IMR-90 (cell line): ENCODE measurements at regions not wholly inside any gene's neighbourhood (a gene's known extent, or its start where the extent isn't known, plus 50 kb on each side); places are given as distances from the start of the nearest gene placed in this dataset.

Source experiments
- ATAC-seq: fragments of 200-7000 bp; cut with Tn5 transposase; 2 replicates; pipeline ENCODE4 v1.9.1; 2020; ENCODE audit warnings: low read depth, mild to moderate bottlenecking, moderate library complexity
- BruUV-seq: library from RNA; stranded (reverse); fragments of 400-500 nt; replicated peaks from 2 replicates; lab custom pipeline; 2021; lab: Mats Ljungman, UMichigan
- CTCF ChIA-PET: fragments of 300-600 bp; formaldehyde crosslinking; extraction: SDS; loops from one replicate; lab custom pipeline; 2021; ENCODE audit warnings: antibody characterized with exemption; lab: Yijun Ruan, JAX
- POLR2A ChIA-PET: fragments of 300-600 bp; sonication (Branson Sonifier 250); formaldehyde crosslinking; loops from one replicate; lab custom pipeline; 2022; ENCODE audit warnings: antibody characterized with exemption; ENCODE audit not compliant: unreplicated experiment; lab: Charles Lee
- DNase-seq: peaks from one replicate; pipeline ENCODE4 v3.0.0; 2013
- H2AFZ ChIP-seq: replicated peaks from 2 replicates; pipeline ENCODE3; 2013; ENCODE audit warnings: low read length, mild to moderate bottlenecking; ENCODE audit not compliant: poor library complexity
- H2AK5ac ChIP-seq: 2 replicates; pipeline ENCODE4 v1.6.1; 2013; ENCODE audit warnings: low read depth, low read length, inconsistent platforms
- H2AK9ac ChIP-seq: replicated peaks from 2 replicates; pipeline ENCODE3; 2013; ENCODE audit warnings: mild to moderate bottlenecking, low read depth, low read length, moderate library complexity; ENCODE audit not compliant: poor library complexity
- H2BK120ac ChIP-seq: 2 replicates; pipeline ENCODE4 v1.6.1; 2013; ENCODE audit warnings: low read depth, low read length, inconsistent platforms
- H2BK15ac ChIP-seq: 3 replicates; pipeline ENCODE4 v1.6.1; 2013; ENCODE audit warnings: low read depth, low read length, inconsistent platforms
- H2BK20ac ChIP-seq: 2 replicates; pipeline ENCODE4 v1.6.1; 2013; ENCODE audit warnings: low read depth, mild to moderate bottlenecking, inconsistent platforms, low read length, moderate library complexity
- H2BK5ac ChIP-seq: 2 replicates; pipeline ENCODE4 v1.6.1; 2013; ENCODE audit warnings: mild to moderate bottlenecking, low read depth, low read length, inconsistent platforms; ENCODE audit not compliant: poor library complexity, severe bottlenecking
- H3K14ac ChIP-seq: replicated peaks from 2 replicates; pipeline ENCODE4 v1.6.1; 2013; ENCODE audit warnings: low read depth, low read length, inconsistent platforms
- H3K18ac ChIP-seq: 2 replicates; pipeline ENCODE4 v1.6.1; 2013; ENCODE audit warnings: low read depth, low read length, control low read depth
- H3K23ac ChIP-seq: 2 replicates; pipeline ENCODE4 v1.6.1; 2013; ENCODE audit warnings: low read depth, low read length, inconsistent platforms
- H3K27ac ChIP-seq: 2 replicates; pipeline ENCODE4 v1.5.1; 2013; ENCODE audit warnings: mild to moderate bottlenecking, control low read depth, low read length; ENCODE audit not compliant: insufficient read depth
- H3K27me3 ChIP-seq: 2 replicates; pipeline ENCODE4 v1.6.1; 2013; ENCODE audit warnings: low read length; ENCODE audit not compliant: control insufficient read depth, insufficient read depth
- H3K36me3 ChIP-seq: 2 replicates; pipeline ENCODE4 v1.6.1; 2013; ENCODE audit warnings: low read length, mixed read lengths; ENCODE audit not compliant: control insufficient read depth, insufficient read depth
- H3K4ac ChIP-seq: 2 replicates; pipeline ENCODE4 v1.6.1; 2013; ENCODE audit warnings: low read depth, low read length, inconsistent platforms
- H3K4me1 ChIP-seq: 2 replicates; pipeline ENCODE4 v1.6.1; 2013; ENCODE audit warnings: low read length, mixed read lengths; ENCODE audit not compliant: control insufficient read depth, insufficient read depth
- H3K4me2 ChIP-seq: 2 replicates; pipeline ENCODE4 v1.6.1; 2013; ENCODE audit warnings: low read depth, mild to moderate bottlenecking, control low read depth, low read length, moderate library complexity
- H3K4me3 ChIP-seq: 2 replicates; pipeline ENCODE4 v1.5.1; 2013; ENCODE audit warnings: low read depth, mild to moderate bottlenecking, control low read depth, low read length, moderate library complexity; ENCODE audit not compliant: insufficient read depth
- H3K56ac ChIP-seq: 2 replicates; pipeline ENCODE4 v1.6.1; 2013; ENCODE audit warnings: low read length, inconsistent platforms; ENCODE audit not compliant: insufficient read depth; ENCODE audit errors: extremely low read depth
- H3K79me1 ChIP-seq, 2 experiments: 2 replicates each; pipeline ENCODE4 v1.6.1; 2013; ENCODE audit warnings: low read length in 2 of 2, inconsistent platforms in 1 of 2, low read depth in 1 of 2
- H3K9ac ChIP-seq: 2 replicates; pipeline ENCODE4 v1.6.1; 2013; ENCODE audit warnings: low read depth, low read length, control low read depth
- H3K9me1 ChIP-seq: 2 replicates; pipeline ENCODE4 v1.6.1; 2013; ENCODE audit warnings: low read length, inconsistent platforms; ENCODE audit not compliant: insufficient read depth
- H3K9me3 ChIP-seq: 2 replicates; pipeline ENCODE4 v1.6.1; 2013; ENCODE audit warnings: low read length; ENCODE audit not compliant: control insufficient read depth, insufficient read depth
- H4K20me1 ChIP-seq: 2 replicates; pipeline ENCODE4 v1.6.1; 2013; ENCODE audit warnings: low read length, inconsistent platforms; ENCODE audit not compliant: insufficient read depth
- H4K5ac ChIP-seq: 2 replicates; pipeline ENCODE4 v1.6.1; 2013; ENCODE audit warnings: mild to moderate bottlenecking, low read depth, low read length, control low read depth
- H4K8ac ChIP-seq, 2 experiments: 2 replicates each; pipeline ENCODE4 v1.6.1; 2013; ENCODE audit warnings: low read depth in 2 of 2, low read length in 2 of 2, control low read depth in 1 of 2, inconsistent platforms in 1 of 2
- H4K91ac ChIP-seq: 2 replicates; pipeline ENCODE4 v1.6.1; 2013; ENCODE audit warnings: low read depth, low read length, inconsistent platforms; ENCODE audit not compliant: insufficient read depth
- BHLHE40 ChIP-seq: fragments of 150-350 bp; IDR thresholded peaks from 2 replicates; pipeline ENCODE4 v1.6.1; 2016; ENCODE audit warnings: mild to moderate bottlenecking, low read depth, low read length
- CHD1 ChIP-seq: IDR thresholded peaks from 2 replicates; pipeline ENCODE4 v1.6.1; 2012; ENCODE audit warnings: low read depth, low read length, improper control_type of control experiment
- FOS ChIP-seq: fragments of 150-350 bp; IDR thresholded peaks from 2 replicates; pipeline ENCODE4 v1.6.1; 2016; ENCODE audit warnings: low read depth, low read length
- MAFK ChIP-seq: IDR thresholded peaks from 2 replicates; pipeline ENCODE4 v1.6.1; 2012; ENCODE audit warnings: low read depth, low read length, improper control_type of control experiment
- MAZ ChIP-seq: IDR thresholded peaks from 2 replicates; pipeline ENCODE4 v1.6.1; 2012; ENCODE audit warnings: low read depth, mild to moderate bottlenecking, low read length, improper control_type of control experiment, moderate library complexity, borderline replicate concordance
- NFE2L2 ChIP-seq: fragments of 150-350 bp; IDR thresholded peaks from 2 replicates; pipeline ENCODE4 v1.6.1; 2016; ENCODE audit warnings: low read depth, mild to moderate bottlenecking, low read length
- POLR2A ChIP-seq: IDR thresholded peaks from 2 replicates; pipeline ENCODE4 v1.6.1; 2012; ENCODE audit warnings: mild to moderate bottlenecking, low read depth, low read length
- RAD21 ChIP-seq: IDR thresholded peaks from 2 replicates; pipeline ENCODE4 v1.6.1; 2012; ENCODE audit warnings: low read length, improper control_type of control experiment
- RCOR1 ChIP-seq: IDR thresholded peaks from 2 replicates; pipeline ENCODE4 v1.6.1; 2012; ENCODE audit warnings: mild to moderate bottlenecking, low read length, improper control_type of control experiment; ENCODE audit not compliant: insufficient replicate concordance
- SMC3 ChIP-seq: fragments of 150-350 bp; IDR thresholded peaks from 2 replicates; pipeline ENCODE4 v1.6.1; 2016; ENCODE audit warnings: low read depth, mild to moderate bottlenecking, antibody characterized with exemption, low read length, moderate library complexity
- dilution Hi-C: fragments of 300-500 bp; cut with HindIII; formaldehyde crosslinking; loops from one replicate; pipeline ENCODE4 v1.14.3; 2018; ENCODE audit warnings: low sequenced_read_pairs; ENCODE audit not compliant: unreplicated experiment
- in situ Hi-C: fragments of 300-500 bp; cut with MboI; formaldehyde crosslinking; loops from 3 replicates; pipeline ENCODE4 v1.14.3; 2019; ENCODE audit warnings: low sequenced_read_pairs, inconsistent platforms, mixed read lengths
- intact Hi-C: fragments of 100-400 bp; cut with micrococcal nuclease; formaldehyde crosslinking; loops from 2 replicates; pipeline ENCODE4 v1.10.0; 2022
- TF ChIP-seq, protein P1 (sequence below): fragments of 150-350 bp; IDR thresholded peaks from 2 replicates; pipeline ENCODE4 v1.6.1; 2017; ENCODE audit warnings: mild to moderate bottlenecking, antibody characterized with exemption, low read length, low read depth

DNA sequence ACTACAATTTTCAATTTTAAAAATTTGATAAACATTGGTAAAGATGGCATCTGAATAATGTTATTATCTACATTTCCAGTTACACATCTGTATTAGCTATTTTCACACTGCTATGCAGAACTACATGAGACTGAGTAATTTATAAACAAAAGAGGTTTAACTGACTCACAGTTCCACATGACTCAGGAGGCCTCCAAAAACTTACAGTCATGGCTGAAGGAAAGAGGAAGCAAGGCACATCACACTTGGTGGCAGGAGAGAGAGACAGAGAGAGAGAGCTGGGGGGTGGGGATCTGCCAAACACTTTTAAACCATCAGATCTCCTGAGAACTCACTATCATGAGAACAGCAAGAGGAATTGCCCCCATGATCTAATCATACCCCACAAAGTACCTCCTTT, 850.0 kb downstream of the LTN1 start:
- H3K4me2 ChIP-seq = no peak overlapping the region; the same call in 1 of the 2 replicates
- peak overlapping the region; percentile 97 for H4K5ac ChIP-seq
- ChIA-PET CTCF (no interaction called here), POLR2A (no interaction called here)
- ATAC-seq = peak; percentile 96
- peak overlapping the region; percentile 90 to 97 for H4K8ac ChIP-seq
- peak overlapping the region; percentile 96 for H2BK5ac ChIP-seq
- H3K27me3 ChIP-seq = no peaks in the 10 kb centered on the region
- peaks cover 2% of the 10 kb centered on the region for H3K9me3 ChIP-seq
- H3K4me1 ChIP-seq = peaks cover 8% of the 10 kb centered on the region
- no peaks in the 10 kb centered on the region; the same call in 1 of the 2 replicates for H3K9me1 ChIP-seq
- H3K4ac ChIP-seq = peak overlapping the region; percentile 78
- in situ Hi-C loops (no loop called here), intact Hi-C loops (loop anchor here (5.0 kb wide), 1 partner anchor 195 kb away; no protein-coding TSS in a partner anchor), dilution Hi-C loops (no loop called here)
- H2AK9ac ChIP-seq = no peak overlapping the region
- peak overlapping the region; percentile 98 for H2BK20ac ChIP-seq
- peak overlapping the region; percentile 97 for H4K91ac ChIP-seq
- peak overlapping the region; percentile 38 for H2AFZ ChIP-seq
- H3K4me3 ChIP-seq = no peak overlapping the region
- H3K14ac ChIP-seq = peak overlapping the region; percentile 80
- TF ChIP-seq MAZ (no peak), RCOR1 (peak; percentile 25), BHLHE40 (peak; percentile 38), RAD21 (peak; percentile 33), MAFK (peak; percentile 19; the same call in 1 of the 2 replicates), CHD1 (no peak), SMC3 (no peak), FOS (peak; percentile 91), NFE2L2 (peak; percentile 66), POLR2A (no peak)
- TF ChIP-seq, protein P1, sequence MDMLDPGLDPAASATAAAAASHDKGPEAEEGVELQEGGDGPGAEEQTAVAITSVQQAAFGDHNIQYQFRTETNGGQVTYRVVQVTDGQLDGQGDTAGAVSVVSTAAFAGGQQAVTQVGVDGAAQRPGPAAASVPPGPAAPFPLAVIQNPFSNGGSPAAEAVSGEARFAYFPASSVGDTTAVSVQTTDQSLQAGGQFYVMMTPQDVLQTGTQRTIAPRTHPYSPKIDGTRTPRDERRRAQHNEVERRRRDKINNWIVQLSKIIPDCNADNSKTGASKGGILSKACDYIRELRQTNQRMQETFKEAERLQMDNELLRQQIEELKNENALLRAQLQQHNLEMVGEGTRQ = peak; percentile 10; the same call in 1 of the 2 replicates
- peak overlapping the region; percentile 96 for H3K56ac ChIP-seq
- H2AK5ac ChIP-seq = peak overlapping the region; percentile 94
- peak overlapping the region; percentile 4; the same call in 1 of the 2 replicates for H3K9ac ChIP-seq
- no peaks in the 10 kb centered on the region for H3K36me3 ChIP-seq
- H3K18ac ChIP-seq = peak overlapping the region; percentile 98
- peak overlapping the region; percentile 96 for H2BK15ac ChIP-seq
- H3K79me1 ChIP-seq = no peaks in the 10 kb centered on the region
- peak; percentile 91 for DNase-seq
- no TSS peak for BruUV-seq
- H2BK120ac ChIP-seq = peak overlapping the region; percentile 97
- no peaks in the 10 kb centered on the region for H4K20me1 ChIP-seq
- H3K27ac ChIP-seq = peak overlapping the region; percentile 85
- peak overlapping the region; percentile 61 for H3K23ac ChIP-seq
